GM23338 (cell line): ENCODE measurements at regions not wholly inside any gene's neighbourhood (a gene's known extent, or its start where the extent isn't known, plus 50 kb on each side); places are given as distances from the start of the nearest gene placed in this dataset.

ENCODE experiments used
- ATAC-seq: fragments of 200-7000 bp; cut with Tn5 transposase; 3 replicates; pipeline ENCODE4 v1.9.1; 2020
- DNase-seq: peaks from one replicate; pipeline ENCODE4 v3.0.0-alpha.2; 2015; ENCODE audit warnings: low spot score
- H2AFZ ChIP-seq: fragments of 200-600 bp; sonication (generic); 2 replicates; pipeline ENCODE4 v1.8.0; 2016; ENCODE audit warnings: antibody characterized with exemption, mild to moderate bottlenecking, moderate library complexity
- H3F3A ChIP-seq: fragments of 200-600 bp; sonication (generic); replicated peaks from 2 replicates; pipeline ENCODE4 v1.8.0; 2017; ENCODE audit warnings: antibody characterized with exemption, mixed run types, low read depth
- H3K27ac ChIP-seq: fragments of 200-600 bp; sonication (generic); 2 replicates; pipeline ENCODE4 v1.6.1; 2016; ENCODE audit warnings: low read depth
- H3K27me3 ChIP-seq: fragments of 200-600 bp; sonication (generic); 2 replicates; pipeline ENCODE4 v1.8.0; 2016; ENCODE audit warnings: mild to moderate bottlenecking, mixed run types, moderate library complexity; ENCODE audit not compliant: insufficient read depth
- H3K36me3 ChIP-seq: fragments of 200-600 bp; sonication (generic); 2 replicates; pipeline ENCODE4 v1.8.0; 2016; ENCODE audit warnings: mild to moderate bottlenecking; ENCODE audit not compliant: insufficient read depth
- H3K4me1 ChIP-seq: fragments of 200-600 bp; sonication (generic); 2 replicates; pipeline ENCODE4 v1.8.0; 2016; ENCODE audit warnings: mild to moderate bottlenecking, moderate library complexity; ENCODE audit not compliant: insufficient read depth
- H3K4me2 ChIP-seq: fragments of 200-600 bp; sonication (generic); 2 replicates; pipeline ENCODE4 v1.7.1; 2017; ENCODE audit warnings: mixed run types
- H3K4me3 ChIP-seq: fragments of 200-600 bp; sonication (generic); 2 replicates; pipeline ENCODE4 v1.6.1; 2016; ENCODE audit warnings: mixed run types
- H3K79me2 ChIP-seq: fragments of 200-600 bp; sonication (generic); replicated peaks from 2 replicates; pipeline ENCODE4 v1.8.0; 2017; ENCODE audit warnings: mild to moderate bottlenecking; ENCODE audit not compliant: insufficient read depth
- H3K9me2 ChIP-seq: fragments of 200-600 bp; sonication (generic); 2 replicates; pipeline ENCODE4 v1.8.0; 2017; ENCODE audit not compliant: insufficient read depth
- H4K20me1 ChIP-seq: fragments of 200-600 bp; sonication (generic); replicated peaks from 2 replicates; pipeline ENCODE4 v1.8.0; 2017; ENCODE audit warnings: mild to moderate bottlenecking; ENCODE audit not compliant: insufficient read depth
- H3K27ac Mint-ChIP-seq: 2 replicates; pipeline ENCODE4 v1.8.0; 2020; ENCODE audit warnings: inconsistent platforms, mild to moderate bottlenecking, moderate library complexity, mixed read lengths
- H3K27me3 Mint-ChIP-seq: 3 replicates; pipeline ENCODE4 v1.8.0; 2022; ENCODE audit warnings: low read depth, mild to moderate bottlenecking, moderate library complexity, mixed read lengths, inconsistent platforms; ENCODE audit not compliant: insufficient read depth, poor library complexity
- H3K36me3 Mint-ChIP-seq: 3 replicates; pipeline ENCODE4 v1.8.0; 2021; ENCODE audit warnings: low read depth, mild to moderate bottlenecking, inconsistent platforms, moderate library complexity, mixed read lengths
- H3K4me1 Mint-ChIP-seq: 3 replicates; pipeline ENCODE4 v1.8.0; 2020; ENCODE audit warnings: mild to moderate bottlenecking, inconsistent platforms, mixed read lengths
- H3K4me3 Mint-ChIP-seq: 3 replicates; pipeline ENCODE4 v1.8.0; 2021; ENCODE audit warnings: moderate library complexity, mild to moderate bottlenecking, inconsistent platforms, mixed read lengths
- H3K9me3 Mint-ChIP-seq: 3 replicates; pipeline ENCODE4 v1.8.0; 2020; ENCODE audit warnings: moderate library complexity, mild to moderate bottlenecking, inconsistent platforms, mixed read lengths
- CREB1 ChIP-seq: fragments of 250-450 bp; sonication (Bioruptor Pico); IDR thresholded peaks from 2 replicates; pipeline ENCODE4 v1.5.0; 2020; ENCODE audit warnings: low read depth, mild to moderate bottlenecking, moderate library complexity
- CTCF ChIP-seq, 2 experiments: fragments of 200-600 bp in 1 of 2; sonication (generic) in 1 of 2; conservative IDR thresholded peaks; 2 replicates each; pipeline versions ENCODE4 v1.5.1 to v1.6.1; 2016 to 2017; ENCODE audit warnings: antibody characterized with exemption in 2 of 2, low read depth in 2 of 2, mild to moderate bottlenecking in 2 of 2, moderate library complexity in 1 of 2
- EZH2 ChIP-seq: fragments of 200-600 bp; sonication (generic); IDR thresholded peaks from one replicate; pipeline ENCODE4 v1.8.0; 2017; ENCODE audit warnings: antibody characterized with exemption, mild to moderate bottlenecking, low read depth; ENCODE audit not compliant: unreplicated experiment
- JUNB ChIP-seq: IDR thresholded peaks from one replicate; pipeline ENCODE4 v1.6.1; 2016; ENCODE audit warnings: antibody characterized with exemption; ENCODE audit not compliant: unreplicated experiment
- NANOG ChIP-seq: IDR thresholded peaks from 2 replicates; pipeline ENCODE4 v1.6.1; 2016; ENCODE audit warnings: antibody characterized with exemption, borderline replicate concordance
- POLR2AphosphoS5 ChIP-seq: IDR thresholded peaks from 2 replicates; pipeline ENCODE4 v1.6.1; 2016; ENCODE audit warnings: antibody characterized with exemption, low read depth
- ZNF114 ChIP-seq: fragments of 250-450 bp; sonication (Bioruptor Pico); IDR thresholded peaks from 2 replicates; pipeline ENCODE4 v1.5.0; 2020; ENCODE audit warnings: mild to moderate bottlenecking, moderate library complexity
- ZNF331 ChIP-seq: fragments of 250-450 bp; sonication (Bioruptor Pico); IDR thresholded peaks from 2 replicates; pipeline ENCODE4 v1.5.0; 2020; ENCODE audit warnings: low read depth, mild to moderate bottlenecking, moderate library complexity
- TF ChIP-seq, protein P1 (sequence below): fragments of 250-450 bp; sonication (Bioruptor Pico); IDR thresholded peaks from 2 replicates; pipeline ENCODE4 v1.5.0; 2020; ENCODE audit warnings: mild to moderate bottlenecking, moderate library complexity

DNA sequence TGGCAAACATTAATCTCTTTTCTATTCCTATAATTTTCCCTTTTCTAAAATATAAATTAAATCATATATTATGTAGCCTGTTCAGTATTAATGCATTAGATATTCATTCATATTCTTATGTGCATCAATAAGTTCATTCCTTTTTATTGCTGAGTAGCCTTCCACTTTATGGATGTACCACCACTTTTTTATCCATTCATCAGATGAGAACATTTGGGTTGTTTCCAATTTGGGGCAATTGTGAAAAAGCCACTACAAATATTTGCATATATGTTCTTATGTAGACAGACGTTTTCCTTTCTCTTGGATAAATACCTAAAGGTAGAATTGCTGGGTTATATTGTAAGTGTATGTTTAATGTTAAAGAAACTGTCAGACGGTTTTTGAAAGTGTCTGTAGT is 79.4 kb upstream of the MAPK10 start:
- H3K4me3 ChIP-seq = no peak overlapping the region
- H3K79me2 ChIP-seq = no peaks in the 10 kb centered on the region
- peaks cover 27% of the 10 kb centered on the region for H3K4me1 Mint-ChIP-seq
- no peak overlapping the region for H3K4me2 ChIP-seq
- no peak overlapping the region for H3K27ac ChIP-seq
- DNase-seq = no peak
- peaks cover 13% of the 10 kb centered on the region for H3K9me3 Mint-ChIP-seq
- peaks cover 6% of the 10 kb centered on the region for H3K27me3 Mint-ChIP-seq
- TF ChIP-seq NANOG (no peak), CTCF (conservative IDR thresholded peaks at IDR 0.05; ENCODE audit: low read depth in 2 of 2) (no peak), CREB1 (CRISPR knock-in tag) (no peak), POLR2AphosphoS5 (no peak), ZNF331 (CRISPR knock-in tag) (no peak), JUNB (no peak), EZH2 (no peak), ZNF114 (CRISPR knock-in tag) (no peak)
- TF ChIP-seq, protein P1, sequence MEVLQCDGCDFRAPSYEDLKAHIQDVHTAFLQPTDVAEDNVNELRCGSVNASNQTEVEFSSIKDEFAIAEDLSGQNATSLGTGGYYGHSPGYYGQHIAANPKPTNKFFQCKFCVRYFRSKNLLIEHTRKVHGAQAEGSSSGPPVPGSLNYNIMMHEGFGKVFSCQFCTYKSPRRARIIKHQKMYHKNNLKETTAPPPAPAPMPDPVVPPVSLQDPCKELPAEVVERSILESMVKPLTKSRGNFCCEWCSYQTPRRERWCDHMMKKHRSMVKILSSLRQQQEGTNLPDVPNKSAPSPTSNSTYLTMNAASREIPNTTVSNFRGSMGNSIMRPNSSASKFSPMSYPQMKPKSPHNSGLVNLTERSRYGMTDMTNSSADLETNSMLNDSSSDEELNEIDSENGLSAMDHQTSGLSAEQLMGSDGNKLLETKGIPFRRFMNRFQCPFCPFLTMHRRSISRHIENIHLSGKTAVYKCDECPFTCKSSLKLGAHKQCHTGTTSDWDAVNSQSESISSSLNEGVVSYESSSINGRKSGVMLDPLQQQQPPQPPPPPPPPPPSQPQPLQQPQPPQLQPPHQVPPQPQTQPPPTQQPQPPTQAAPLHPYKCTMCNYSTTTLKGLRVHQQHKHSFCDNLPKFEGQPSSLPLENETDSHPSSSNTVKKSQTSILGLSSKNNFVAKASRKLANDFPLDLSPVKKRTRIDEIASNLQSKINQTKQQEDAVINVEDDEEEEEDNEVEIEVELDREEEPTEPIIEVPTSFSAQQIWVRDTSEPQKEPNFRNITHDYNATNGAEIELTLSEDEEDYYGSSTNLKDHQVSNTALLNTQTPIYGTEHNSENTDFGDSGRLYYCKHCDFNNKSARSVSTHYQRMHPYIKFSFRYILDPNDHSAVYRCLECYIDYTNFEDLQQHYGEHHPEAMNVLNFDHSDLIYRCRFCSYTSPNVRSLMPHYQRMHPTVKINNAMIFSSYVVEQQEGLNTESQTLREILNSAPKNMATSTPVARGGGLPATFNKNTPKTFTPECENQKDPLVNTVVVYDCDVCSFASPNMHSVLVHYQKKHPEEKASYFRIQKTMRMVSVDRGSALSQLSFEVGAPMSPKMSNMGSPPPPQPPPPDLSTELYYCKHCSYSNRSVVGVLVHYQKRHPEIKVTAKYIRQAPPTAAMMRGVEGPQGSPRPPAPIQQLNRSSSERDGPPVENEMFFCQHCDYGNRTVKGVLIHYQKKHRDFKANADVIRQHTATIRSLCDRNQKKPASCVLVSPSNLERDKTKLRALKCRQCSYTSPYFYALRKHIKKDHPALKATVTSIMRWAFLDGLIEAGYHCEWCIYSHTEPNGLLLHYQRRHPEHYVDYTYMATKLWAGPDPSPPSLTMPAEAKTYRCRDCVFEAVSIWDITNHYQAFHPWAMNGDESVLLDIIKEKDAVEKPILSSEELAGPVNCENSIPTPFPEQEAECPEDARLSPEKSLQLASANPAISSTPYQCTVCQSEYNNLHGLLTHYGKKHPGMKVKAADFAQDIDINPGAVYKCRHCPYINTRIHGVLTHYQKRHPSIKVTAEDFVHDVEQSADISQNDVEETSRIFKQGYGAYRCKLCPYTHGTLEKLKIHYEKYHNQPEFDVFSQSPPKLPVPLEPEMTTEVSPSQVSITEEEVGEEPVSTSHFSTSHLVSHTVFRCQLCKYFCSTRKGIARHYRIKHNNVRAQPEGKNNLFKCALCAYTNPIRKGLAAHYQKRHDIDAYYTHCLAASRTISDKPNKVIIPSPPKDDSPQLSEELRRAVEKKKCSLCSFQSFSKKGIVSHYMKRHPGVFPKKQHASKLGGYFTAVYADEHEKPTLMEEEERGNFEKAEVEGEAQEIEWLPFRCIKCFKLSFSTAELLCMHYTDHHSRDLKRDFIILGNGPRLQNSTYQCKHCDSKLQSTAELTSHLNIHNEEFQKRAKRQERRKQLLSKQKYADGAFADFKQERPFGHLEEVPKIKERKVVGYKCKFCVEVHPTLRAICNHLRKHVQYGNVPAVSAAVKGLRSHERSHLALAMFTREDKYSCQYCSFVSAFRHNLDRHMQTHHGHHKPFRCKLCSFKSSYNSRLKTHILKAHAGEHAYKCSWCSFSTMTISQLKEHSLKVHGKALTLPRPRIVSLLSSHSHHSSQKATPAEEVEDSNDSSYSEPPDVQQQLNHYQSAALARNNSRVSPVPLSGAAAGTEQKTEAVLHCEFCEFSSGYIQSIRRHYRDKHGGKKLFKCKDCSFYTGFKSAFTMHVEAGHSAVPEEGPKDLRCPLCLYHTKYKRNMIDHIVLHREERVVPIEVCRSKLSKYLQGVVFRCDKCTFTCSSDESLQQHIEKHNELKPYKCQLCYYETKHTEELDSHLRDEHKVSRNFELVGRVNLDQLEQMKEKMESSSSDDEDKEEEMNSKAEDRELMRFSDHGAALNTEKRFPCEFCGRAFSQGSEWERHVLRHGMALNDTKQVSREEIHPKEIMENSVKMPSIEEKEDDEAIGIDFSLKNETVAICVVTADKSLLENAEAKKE = no peak
- no peaks in the 10 kb centered on the region for H3F3A ChIP-seq
- H3K4me1 ChIP-seq = peaks cover 24% of the 10 kb centered on the region
- no peaks in the 10 kb centered on the region for H4K20me1 ChIP-seq
- H3K36me3 Mint-ChIP-seq = peaks cover 20% of the 10 kb centered on the region
- no peak overlapping the region for H3K4me3 Mint-ChIP-seq
- no peak overlapping the region for H2AFZ ChIP-seq
- H3K9me2 ChIP-seq = no peaks in the 10 kb centered on the region
- H3K27ac Mint-ChIP-seq = no peak overlapping the region
- no peaks in the 10 kb centered on the region for H3K27me3 ChIP-seq
- ATAC-seq = no peak
- H3K36me3 ChIP-seq = no peaks in the 10 kb centered on the region
